Muscle layer of colon (tissue), 2 donors: ENCODE measurements at regions not wholly inside any gene's neighbourhood (a gene's known extent, or its start where the extent isn't known, plus 50 kb on each side); places are given as distances from the start of the nearest gene placed in this dataset.

Experiments
- H3K27ac ChIP-seq: one replicate; pipeline ENCODE4 v1.7.0; 2013; ENCODE audit warnings: low read depth, mild to moderate bottlenecking, low read length, moderate library complexity
- H3K27me3 ChIP-seq, 2 donors: one replicate each; pipeline ENCODE4 v1.7.0; 2013; ENCODE audit warnings: low read length in 2 of 2, mild to moderate bottlenecking in 2 of 2; ENCODE audit not compliant: insufficient read depth in 2 of 2, control insufficient read depth in 1 of 2
- H3K36me3 ChIP-seq: one replicate; pipeline ENCODE4 v1.7.0; 2013; ENCODE audit warnings: mild to moderate bottlenecking, low read length; ENCODE audit not compliant: insufficient read depth
- H3K4me1 ChIP-seq: one replicate; pipeline ENCODE4 v1.7.0; 2013; ENCODE audit warnings: mild to moderate bottlenecking, low read length; ENCODE audit not compliant: insufficient read depth
- H3K4me3 ChIP-seq, 2 donors: one replicate each; pipeline ENCODE4 v1.7.0; 2013; ENCODE audit warnings: low read length in 2 of 2, low read depth in 1 of 2, mild to moderate bottlenecking in 1 of 2, moderate library complexity in 1 of 2
- H3K9ac ChIP-seq: one replicate; pipeline ENCODE4 v1.7.0; 2013; ENCODE audit warnings: low read length
- H3K9me3 ChIP-seq: one replicate; pipeline ENCODE4 v1.7.0; 2013; ENCODE audit warnings: mild to moderate bottlenecking, low read length
- donor health status: abdominal sarcoma.
- donor health status: Adenocarcinoma of cecum.

DNA sequence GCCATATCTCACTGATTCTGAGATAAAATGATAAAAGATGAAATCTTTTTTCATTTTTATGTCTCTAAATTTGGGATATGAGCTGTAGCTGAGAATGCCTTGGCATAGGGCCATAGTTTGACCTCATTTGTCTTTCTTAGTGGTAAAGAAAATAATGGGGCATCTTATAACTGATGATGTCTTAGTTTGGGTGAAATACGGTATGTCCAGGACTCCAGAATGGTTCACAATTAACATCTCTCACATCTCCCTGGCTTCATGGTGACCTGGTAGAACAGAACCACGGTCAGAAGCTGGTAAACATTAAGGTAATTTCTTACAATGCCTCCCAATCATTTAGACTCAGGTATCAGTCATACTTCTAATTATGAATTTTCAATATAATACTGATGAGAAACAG lies 250.8 kb downstream of the MAT2B start:
- H3K4me3 ChIP-seq, result no peak overlapping the region
- peaks cover 10% of the 10 kb centered on the region for H3K4me1 ChIP-seq
- no peaks in the 10 kb centered on the region for H3K36me3 ChIP-seq
- no peaks in the 10 kb centered on the region for H3K9me3 ChIP-seq
- no peak overlapping the region for H3K9ac ChIP-seq
- no peak overlapping the region for H3K27ac ChIP-seq
- no peaks in the 10 kb centered on the region for H3K27me3 ChIP-seq

DNA sequence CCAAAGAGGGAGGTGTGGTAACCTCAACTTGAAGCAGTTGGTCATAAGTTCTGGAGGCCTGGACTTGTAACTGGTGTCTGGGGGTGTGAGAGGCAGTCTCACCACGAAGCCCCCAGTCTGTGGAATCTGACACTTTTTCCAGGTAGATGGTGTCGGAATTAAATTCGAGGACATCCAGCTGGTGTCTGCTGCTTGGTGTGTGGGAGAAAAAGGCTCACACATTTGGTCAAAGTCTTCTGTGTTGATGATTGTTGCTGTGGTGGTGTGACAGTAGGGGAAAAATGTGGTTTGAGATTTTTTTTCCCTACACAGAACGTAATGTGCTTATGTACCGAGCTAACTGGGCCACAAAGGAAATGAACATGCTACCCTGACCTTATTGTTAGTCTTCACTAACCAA lies 251.9 kb downstream of the MAT2B start:
- peaks cover 10% of the 10 kb centered on the region for H3K4me1 ChIP-seq

DNA sequence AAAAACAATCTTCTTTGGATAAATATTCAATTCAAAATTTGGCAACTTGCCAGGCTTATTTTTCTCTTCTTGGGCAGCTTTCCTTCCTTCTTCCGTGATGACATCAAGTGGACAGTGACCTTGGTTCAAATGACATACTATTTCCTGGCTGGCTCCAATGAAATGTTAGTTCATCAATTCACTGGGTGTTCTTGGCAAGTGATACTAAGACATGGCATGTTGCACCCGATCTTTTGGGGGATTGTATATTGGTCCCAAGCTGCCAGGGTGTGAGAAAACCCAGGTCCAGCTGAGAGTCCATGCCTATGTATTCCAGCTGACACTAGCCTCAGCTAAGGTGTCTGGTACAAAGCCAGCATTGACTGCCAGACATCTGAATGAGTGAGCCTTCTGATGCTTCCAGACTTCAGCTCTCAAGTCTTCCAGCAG lies 252.9 kb downstream of the MAT2B start:
- no peak overlapping the region for H3K27ac ChIP-seq
- no peaks in the 10 kb centered on the region for H3K9me3 ChIP-seq
- peaks cover 10% of the 10 kb centered on the region for H3K4me1 ChIP-seq
- H3K9ac ChIP-seq, result no peak overlapping the region
- H3K27me3 ChIP-seq, result no peaks in the 10 kb centered on the region
- H3K4me3 ChIP-seq, result no peak overlapping the region
- no peaks in the 10 kb centered on the region for H3K36me3 ChIP-seq

More for the DNA sequence above, 251.9 kb downstream of the MAT2B start:
- no peak overlapping the region for H3K27ac ChIP-seq
- no peak overlapping the region for H3K9ac ChIP-seq
- H3K9me3 ChIP-seq, result no peaks in the 10 kb centered on the region
- H3K36me3 ChIP-seq, result no peaks in the 10 kb centered on the region
- H3K27me3 ChIP-seq, result no peaks in the 10 kb centered on the region
- H3K4me3 ChIP-seq, result no peak overlapping the region

DNA sequence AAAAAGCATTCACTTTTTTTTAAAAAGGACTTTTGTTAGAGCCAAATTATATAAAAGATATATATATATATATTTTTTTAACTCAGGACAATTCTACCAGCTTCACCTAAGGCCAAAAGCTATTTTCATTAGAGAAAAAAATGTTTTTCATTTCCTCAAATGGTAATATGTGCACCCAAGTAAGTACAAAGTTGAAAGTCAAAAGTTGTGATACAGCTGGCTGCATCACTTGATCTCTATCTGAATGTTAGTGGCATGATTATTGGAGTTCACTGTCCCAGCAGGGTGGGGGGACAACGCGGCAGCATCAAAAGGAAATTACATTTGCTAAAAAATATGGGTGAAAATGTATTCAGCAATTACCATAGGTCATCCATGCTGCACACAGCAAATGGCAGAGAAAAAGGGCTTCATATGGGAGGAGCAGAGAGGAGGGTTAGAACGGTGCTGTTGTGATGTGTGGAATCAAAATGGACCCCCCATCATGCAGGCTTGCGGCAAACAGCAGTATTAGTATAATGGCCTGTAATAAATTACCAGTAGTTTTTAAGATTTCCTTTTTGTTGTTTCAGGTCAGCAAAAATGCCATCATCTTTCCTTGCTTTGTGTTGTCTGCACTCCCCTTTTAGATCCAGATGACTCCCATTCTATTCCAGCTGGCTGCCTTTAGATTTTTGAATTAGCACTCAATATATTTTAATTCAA lies 253.7 kb downstream of the MAT2B start:
- H3K4me3 ChIP-seq, result no peak overlapping the region
- no peak overlapping the region for H3K9ac ChIP-seq
- no peak overlapping the region for H3K27ac ChIP-seq
- H3K9me3 ChIP-seq, result no peaks in the 10 kb centered on the region
- no peaks in the 10 kb centered on the region for H3K27me3 ChIP-seq
- H3K36me3 ChIP-seq, result no peaks in the 10 kb centered on the region
- peaks cover 10% of the 10 kb centered on the region for H3K4me1 ChIP-seq

DNA sequence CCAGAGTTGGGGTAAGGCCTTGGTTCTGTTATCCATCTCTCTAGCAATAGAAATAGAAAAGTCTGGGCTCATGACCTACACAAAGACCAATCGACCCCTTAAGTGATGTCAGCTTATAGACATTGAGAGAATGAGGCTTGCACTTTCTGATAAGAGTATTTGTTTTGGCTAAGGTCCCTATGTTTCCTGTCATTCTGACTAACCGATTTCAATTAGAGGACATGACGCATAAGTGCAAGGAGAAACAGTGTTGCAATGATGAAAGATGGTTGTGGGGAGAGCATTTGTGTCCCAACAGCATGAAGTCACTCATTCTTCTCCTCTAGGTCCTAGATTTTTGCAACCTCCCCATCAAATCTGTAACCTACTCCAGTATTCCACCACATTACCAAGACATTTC lies 255.1 kb downstream of the MAT2B start:
- H3K4me3 ChIP-seq, result no peak overlapping the region
- no peak overlapping the region for H3K27ac ChIP-seq
- H3K36me3 ChIP-seq, result no peaks in the 10 kb centered on the region
- no peak overlapping the region for H3K9ac ChIP-seq
- H3K27me3 ChIP-seq, result no peaks in the 10 kb centered on the region
- peaks cover 10% of the 10 kb centered on the region for H3K4me1 ChIP-seq
- H3K9me3 ChIP-seq, result no peaks in the 10 kb centered on the region

DNA sequence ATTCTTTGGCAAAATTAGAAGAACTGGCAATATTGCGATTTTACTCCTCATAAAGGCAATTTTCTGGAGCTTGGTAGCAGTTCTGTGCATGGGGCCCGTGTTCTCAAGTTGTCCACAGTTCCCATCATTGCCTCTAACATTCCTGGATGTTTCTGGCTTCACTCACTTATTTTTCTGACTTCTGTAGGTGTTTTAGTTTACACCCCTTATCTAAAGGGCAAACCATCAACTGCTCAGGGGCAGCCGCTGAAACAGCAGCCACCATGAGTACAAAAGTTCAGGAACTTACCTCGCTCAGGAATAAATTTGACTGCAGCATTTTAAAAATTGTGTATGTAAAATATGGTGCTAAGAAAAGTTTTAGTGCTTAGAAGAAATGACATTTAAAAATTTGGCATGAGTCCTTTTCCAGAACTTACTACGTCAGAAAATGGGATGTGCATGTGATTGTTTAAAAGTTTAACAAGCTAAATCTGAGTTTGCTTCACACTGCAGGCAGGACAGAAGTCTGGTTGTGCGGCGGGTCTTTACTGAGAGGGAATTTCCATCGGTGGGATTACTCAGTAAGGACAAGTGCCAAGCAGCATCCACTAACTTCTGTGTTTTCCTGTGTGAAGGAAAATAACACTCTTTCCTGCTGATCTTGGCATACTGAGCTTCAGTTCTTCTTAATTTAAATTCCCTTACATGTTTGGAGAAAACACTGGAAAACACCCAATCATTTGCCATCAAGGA lies 261.7 kb downstream of the MAT2B start:
- H3K27me3 ChIP-seq, result no peaks in the 10 kb centered on the region
- no peak overlapping the region for H3K9ac ChIP-seq
- no peaks in the 10 kb centered on the region for H3K36me3 ChIP-seq
- H3K4me1 ChIP-seq, result no peaks in the 10 kb centered on the region
- no peaks in the 10 kb centered on the region for H3K9me3 ChIP-seq
- H3K4me3 ChIP-seq, result no peak overlapping the region
- no peak overlapping the region for H3K27ac ChIP-seq

DNA sequence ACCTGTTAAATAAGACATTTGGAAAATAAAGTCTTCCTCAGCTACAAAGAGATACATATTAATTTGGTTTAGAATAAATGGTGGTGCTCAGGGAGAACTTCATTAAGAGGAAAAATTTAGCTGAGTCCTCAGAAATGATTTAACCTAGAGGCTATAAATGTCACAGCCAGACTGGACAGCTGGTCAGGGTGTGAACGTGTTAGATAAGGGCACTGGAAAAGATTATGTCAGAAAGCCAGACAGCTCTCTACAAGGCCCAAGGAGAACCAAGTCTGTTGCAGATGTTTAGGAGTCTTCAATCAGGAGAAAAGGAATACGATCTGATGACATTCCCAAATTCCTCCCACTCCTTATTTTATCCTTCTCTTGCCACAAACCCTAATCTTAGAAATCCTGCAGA lies 265.2 kb downstream of the MAT2B start:
- Histone ChIP-seq H3K9ac (no peak overlapping the region), H3K4me1 (no peaks in the 10 kb centered on the region), H3K4me3 (no peak overlapping the region)

DNA sequence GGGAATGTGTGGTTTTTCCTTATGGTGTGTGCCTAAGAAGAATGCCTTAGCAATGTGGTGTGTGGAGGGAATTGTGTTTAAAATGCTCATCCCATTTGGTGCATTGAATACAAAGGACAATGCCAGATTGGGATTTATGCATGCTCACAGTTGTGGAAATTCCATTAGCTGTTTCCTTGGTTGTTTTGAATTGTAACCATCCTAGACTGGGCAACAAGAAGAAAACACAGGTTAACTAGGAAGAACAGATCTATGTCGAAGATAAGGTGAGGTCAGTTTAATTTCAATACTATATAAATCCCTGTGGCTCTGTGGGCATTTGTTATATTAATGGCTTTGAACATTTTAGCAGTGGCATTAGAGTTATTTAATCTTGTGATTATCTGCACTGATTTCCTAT lies 266.8 kb downstream of the MAT2B start:
- Histone ChIP-seq H3K9ac (no peak overlapping the region), H3K9me3 (no peaks in the 10 kb centered on the region), H3K27ac (no peak overlapping the region), H3K4me3 (no peak overlapping the region), H3K4me1 (no peaks in the 10 kb centered on the region), H3K27me3 (no peaks in the 10 kb centered on the region), H3K36me3 (no peaks in the 10 kb centered on the region)

More for the DNA sequence above, 265.2 kb downstream of the MAT2B start:
- no peaks in the 10 kb centered on the region for H3K27me3 ChIP-seq
- no peaks in the 10 kb centered on the region for H3K9me3 ChIP-seq
- H3K36me3 ChIP-seq, result no peaks in the 10 kb centered on the region
- H3K27ac ChIP-seq, result no peak overlapping the region

DNA sequence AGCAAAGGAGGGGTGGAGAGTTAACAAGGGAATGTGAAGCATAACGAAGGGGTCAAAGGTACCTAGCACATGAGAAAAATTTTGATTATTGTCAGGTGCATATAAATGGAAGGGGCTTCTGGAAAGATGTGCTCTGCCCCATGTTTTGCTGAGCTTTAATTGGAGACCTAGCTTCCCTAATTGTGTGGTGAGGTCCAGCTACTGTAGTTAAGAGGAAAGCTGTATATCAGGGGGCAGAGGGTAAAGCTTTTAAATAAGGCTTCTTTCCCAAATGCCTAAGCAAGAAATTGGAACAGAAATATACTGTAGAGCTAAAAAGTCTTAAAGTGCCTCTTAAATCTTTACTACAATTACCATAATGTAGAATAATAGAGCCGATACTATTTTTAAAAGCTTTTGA lies 267.2 kb downstream of the MAT2B start:
- H3K4me3 ChIP-seq, result no peak overlapping the region
- no peak overlapping the region for H3K27ac ChIP-seq
- no peaks in the 10 kb centered on the region for H3K27me3 ChIP-seq
- H3K36me3 ChIP-seq, result no peaks in the 10 kb centered on the region
- H3K9ac ChIP-seq, result no peak overlapping the region
- H3K9me3 ChIP-seq, result no peaks in the 10 kb centered on the region
- H3K4me1 ChIP-seq, result no peaks in the 10 kb centered on the region

DNA sequence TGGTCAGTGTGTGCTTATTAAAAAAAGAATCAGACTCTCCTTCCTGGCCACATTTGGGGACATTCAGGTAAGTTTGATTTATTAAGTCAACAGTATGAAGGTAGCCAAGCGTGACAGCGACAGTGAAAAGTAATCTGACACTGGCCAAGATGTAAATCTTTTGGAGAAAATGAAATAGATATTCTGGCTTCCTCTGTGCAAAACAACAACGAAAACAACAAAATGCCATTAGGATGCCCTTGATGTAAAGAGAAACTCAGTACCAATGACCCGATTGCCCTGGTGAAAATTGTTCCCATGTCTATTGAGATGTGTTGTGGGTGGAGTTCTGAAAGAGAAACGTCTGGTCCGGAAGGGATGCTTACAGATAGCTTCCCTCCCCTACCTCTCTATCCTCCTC lies 267.8 kb downstream of the MAT2B start:
- Histone ChIP-seq H3K9me3 (no peaks in the 10 kb centered on the region), H3K9ac (no peak overlapping the region), H3K27ac (no peak overlapping the region), H3K4me3 (no peak overlapping the region), H3K27me3 (no peaks in the 10 kb centered on the region), H3K4me1 (no peaks in the 10 kb centered on the region), H3K36me3 (no peaks in the 10 kb centered on the region)

DNA sequence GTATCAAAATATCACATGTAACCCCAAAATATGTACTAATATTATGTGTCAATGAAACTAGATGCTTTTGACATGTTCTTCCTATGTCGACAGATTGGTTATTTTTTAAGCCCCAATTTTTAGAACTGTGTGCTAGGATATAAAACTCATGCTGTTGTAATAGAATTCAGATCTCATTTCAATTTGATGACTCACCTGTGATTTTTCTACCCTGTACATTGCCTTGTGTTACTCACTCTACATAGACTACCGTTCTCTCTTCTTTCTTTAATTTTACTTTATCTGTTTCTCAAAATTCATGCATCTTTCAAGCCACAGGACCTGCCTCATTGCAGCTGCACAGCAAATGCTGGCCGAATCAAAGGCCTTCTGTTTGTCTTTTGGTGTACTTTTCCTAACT lies 284.5 kb downstream of the MAT2B start:
- no peaks in the 10 kb centered on the region for H3K27me3 ChIP-seq
- H3K36me3 ChIP-seq, result no peaks in the 10 kb centered on the region
- no peaks in the 10 kb centered on the region for H3K4me1 ChIP-seq
- H3K4me3 ChIP-seq, result no peak overlapping the region
- no peak overlapping the region for H3K27ac ChIP-seq
- H3K9me3 ChIP-seq, result no peaks in the 10 kb centered on the region
- no peak overlapping the region for H3K9ac ChIP-seq

DNA sequence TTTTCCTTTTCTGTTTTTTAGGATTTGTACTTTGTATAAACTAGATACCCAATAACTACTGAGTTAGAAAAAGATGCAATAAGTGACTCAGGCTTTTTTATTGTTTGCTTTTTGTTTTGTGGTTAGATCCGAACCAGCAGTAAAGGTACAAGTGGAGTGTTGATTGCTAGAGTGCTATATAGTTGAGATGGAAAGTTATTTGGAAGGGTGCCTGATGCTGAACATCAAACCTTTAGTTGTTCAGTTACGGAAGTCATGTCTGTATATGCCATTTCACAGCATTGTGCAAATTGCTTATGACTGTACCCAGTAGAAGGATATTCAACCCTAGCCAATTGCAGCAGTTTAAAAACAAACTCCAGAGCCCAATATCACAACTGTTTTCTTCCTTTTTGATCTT lies 285.1 kb downstream of the MAT2B start:
- no peaks in the 10 kb centered on the region for H3K4me1 ChIP-seq
- no peak overlapping the region for H3K9ac ChIP-seq
- H3K27me3 ChIP-seq, result no peaks in the 10 kb centered on the region

More for the DNA sequence above, 285.1 kb downstream of the MAT2B start:
- Histone ChIP-seq H3K27ac (no peak overlapping the region), H3K4me3 (no peak overlapping the region), H3K36me3 (no peaks in the 10 kb centered on the region), H3K9me3 (no peaks in the 10 kb centered on the region)
